DMS 273 (cell line): ENCODE measurements at regions not wholly inside any gene's neighbourhood (a gene's known extent, or its start where the extent isn't known, plus 50 kb on each side); places are given as distances from the start of the nearest gene placed in this dataset.
"Not testable (repeated sequence)": the region's sequence is repeated elsewhere in the genome, so short reads cannot be mapped to it uniquely, and the experiment has no call there.

Source experiments
- DNase-seq: peaks from one replicate; lab custom pipeline; 2025; ENCODE audit not compliant: unreplicated experiment; lab: John Stamatoyannopoulos, UW

DNA sequence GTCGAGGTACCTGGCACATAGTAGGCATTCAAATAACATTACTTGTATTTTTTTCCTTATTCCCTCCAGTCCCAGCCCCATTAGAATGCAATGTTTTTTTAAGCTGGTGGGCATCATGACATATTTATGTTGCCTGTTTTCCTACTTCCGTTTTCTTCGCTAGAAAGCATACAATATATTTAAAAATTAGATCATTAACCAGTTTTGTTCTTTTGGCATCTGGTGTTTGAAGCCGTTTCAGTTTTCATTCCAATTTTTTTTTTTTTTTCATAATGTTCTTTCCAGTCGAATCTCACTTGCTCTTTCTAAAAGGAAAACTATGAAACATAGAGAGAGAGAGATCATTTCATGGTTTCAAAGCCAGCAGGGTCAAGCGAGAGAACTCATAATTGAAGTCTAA lies 228.3 kb upstream of the C9orf72 start:
- no peak for DNase-seq

DNA sequence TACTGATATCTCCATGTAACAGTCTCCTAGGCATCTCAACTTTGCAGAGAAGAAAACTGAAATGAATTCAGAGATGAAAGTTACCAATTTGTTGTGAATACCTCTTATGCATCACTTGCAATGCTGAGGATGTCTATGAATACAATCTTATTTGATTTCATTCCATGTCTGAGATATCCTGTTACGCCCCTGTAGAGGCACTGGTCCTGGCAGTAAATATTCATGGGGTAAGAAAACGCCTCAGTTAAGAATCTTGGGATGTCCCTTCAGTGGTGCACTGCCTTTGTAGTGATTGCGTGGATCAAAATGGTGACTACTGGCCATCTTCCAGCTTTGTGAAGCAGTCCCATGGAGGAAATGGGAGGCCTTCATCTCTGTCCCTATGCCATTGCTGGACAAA lies 229.1 kb upstream of the C9orf72 start:
- no peak for DNase-seq

DNA sequence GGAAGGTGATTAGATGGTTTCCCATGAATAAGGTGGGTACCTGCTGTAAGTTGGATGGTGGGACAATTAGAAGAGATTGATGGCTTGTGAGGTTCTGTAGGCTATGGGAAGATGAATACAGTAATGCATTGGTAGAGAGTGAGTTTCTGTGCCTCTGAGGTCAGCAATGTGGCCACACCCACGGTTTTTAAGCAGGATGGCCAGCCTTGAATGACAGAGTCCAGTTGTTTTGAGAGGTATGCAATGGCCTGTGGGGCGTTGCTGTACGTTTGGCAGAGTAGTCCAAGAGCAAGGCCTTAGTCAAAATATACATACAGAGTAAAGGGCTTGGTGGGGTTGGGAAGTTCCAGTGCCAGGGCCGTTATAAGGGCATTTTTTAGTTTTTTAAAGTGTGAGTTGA lies 235.6 kb upstream of the C9orf72 start:
- DNase-seq: no peak

DNA sequence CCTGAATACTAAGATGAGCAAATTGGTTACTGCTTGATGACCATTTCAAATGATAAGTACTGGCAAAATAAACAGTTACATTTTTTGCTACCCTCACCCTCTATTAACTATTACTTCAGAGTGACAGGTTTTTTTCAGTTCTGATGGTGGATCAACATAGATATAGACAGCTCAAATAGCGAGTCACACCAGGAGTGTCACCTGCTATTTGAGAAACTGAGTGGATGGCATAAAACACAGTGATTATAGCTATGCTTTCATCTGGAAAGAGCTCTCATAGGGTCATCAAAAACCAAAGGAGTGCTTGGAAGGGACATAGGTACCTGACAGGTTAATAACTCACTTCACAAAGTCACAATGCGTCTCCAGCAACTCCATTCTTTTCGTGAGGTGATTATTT lies 244.5 kb upstream of the C9orf72 start:
- no peak for DNase-seq

DNA sequence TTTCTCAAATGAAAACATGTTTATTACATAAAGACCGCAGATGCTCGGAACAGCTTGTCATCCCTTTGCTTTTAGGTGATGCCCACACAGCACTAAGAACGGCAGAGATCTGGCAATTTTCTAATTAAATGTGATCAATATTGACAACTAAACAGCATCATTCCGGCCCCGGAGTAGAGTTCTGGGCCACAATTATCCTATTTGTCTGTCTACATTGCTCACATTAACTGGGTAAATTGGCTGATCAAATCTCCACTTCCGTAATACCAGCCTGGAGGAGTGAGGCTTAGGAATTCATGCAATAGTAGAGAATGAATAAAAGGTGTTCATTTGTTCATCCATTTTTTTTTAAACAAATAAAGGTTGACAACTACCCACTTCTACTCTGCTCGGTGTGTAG lies 245.1 kb upstream of the C9orf72 start:
- DNase-seq: no peak

DNA sequence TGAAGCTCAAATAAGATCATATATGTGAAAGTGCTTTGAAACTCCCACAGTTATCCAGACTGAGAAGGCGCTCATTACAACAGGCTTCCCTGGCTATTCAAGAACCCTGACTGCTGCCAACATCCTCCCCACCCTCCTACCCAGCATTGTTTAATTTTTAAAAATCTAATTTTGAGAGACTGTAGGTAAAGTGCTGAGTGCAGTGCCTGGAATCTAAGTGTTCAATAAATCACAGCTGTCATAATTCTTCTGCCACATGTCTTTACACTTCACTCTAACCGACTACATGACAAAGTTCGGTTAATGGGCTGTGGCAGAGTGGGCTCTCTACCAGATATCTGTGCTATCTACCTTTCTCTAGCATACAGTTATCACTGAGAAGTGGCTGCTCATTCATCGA lies 255.6 kb upstream of the C9orf72 start:
- DNase-seq: no peak

DNA sequence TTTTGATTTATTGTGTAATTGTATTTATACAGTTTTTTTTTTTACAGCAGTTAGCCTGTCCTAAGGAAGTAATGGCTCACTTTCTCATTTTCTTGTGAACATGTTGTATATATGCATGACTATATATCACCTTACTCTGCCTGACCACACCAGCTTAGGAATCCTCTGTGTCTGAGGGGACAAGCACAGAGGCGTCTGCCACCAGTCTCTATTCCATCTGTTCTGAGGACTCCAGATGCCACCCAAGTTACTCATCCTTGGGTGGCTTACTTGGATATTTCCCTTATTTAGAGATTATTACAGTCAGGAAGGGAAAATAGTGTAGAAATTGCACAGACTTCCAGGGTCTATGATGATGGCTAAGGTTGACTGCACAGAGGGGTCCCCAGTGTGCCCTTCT lies 256.3 kb upstream of the C9orf72 start:
- DNase-seq: no peak

DNA sequence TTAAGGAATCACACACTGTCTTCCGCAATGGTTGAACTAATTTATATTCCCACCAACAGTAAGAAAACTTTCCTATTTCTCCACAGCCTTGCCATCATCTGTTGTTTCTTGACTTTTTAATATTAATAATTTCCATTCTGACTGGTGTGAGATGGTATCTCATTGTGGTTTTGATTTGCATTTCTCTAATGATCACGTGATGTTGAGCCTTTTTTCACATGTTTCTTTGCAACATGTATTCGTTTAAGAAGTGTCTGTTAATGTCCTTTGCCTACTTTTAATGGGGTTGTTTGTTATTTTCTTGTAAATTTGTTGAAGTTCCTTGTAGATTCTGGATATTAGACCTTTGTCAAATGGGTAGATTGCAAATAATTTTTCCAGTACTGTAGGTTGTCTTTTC lies 258.8 kb upstream of the C9orf72 start:
- not testable (repeated sequence) for DNase-seq

DNA sequence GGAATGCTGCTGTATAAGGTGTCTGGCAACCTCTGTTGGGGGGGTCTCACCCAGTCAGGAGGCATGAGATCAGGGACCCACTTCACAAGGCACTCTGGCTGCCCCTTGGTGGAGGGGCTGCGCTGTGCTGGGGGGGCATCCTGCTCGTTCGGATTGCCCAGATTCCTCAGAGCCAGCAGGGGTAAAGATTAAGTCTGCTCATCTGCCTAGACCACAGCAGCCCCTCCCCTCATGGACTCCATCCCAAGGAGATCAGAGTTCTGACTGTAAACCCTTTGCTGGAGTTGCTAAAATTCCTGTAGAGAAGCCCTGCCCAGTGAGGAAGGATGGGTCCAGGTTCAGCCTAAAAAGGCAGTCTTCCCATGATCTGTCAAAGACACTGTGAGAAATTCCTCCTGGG lies 262.0 kb upstream of the C9orf72 start:
- no peak for DNase-seq

DNA sequence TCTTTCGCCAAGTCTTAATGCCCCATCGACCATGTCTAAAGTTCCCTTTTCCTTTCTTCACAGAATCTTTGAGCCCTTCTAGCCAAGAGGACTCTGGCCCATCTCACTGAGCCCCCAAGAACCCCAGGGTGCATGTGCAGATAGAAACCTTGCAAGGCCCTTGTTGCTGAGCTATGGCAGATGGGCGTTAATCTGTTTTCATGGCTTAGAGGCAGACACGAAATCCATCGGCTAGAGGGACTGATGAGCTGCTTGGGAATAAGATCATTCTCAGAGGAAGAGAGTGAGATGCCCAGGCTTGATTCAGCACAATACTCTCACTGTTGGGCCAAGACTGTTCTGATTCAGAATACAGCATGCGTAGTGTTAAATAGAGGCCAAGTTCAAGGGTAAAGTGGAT lies 262.5 kb upstream of the C9orf72 start:
- no peak for DNase-seq

DNA sequence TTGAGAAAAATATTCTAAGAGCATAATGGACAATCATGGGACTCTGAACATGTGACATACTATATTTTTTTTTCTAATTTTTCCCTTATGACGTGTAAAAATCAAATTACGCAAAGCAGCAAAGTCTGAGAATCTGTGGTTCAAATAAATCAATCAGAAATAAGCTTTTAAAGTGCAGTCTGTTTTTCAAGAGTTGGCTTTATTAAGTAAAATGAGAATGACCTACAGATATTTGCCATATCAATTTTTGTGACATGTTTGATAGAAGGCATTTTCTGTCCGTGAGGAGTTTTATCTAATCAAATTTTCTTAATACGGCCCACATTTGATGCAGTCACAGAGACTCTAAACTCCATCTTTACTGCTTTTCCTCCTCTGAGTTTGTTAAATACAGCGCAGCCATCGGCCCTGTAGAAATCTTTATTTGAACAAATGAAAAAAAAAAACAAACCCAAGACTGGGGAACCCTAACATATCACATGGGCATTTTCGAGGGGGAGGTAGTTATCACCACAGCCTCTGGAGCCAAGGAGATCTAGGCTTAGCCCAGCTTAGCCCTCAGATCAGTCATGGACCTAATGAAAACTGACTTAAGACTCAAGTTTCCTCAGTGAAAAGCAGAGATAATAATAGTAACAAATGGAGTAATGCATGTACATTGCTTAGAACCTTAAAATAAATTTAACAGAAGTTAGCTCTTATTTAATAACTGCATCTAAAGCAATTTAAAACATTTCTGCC lies 263.6 kb upstream of the C9orf72 start:
- DNase-seq: no peak

DNA sequence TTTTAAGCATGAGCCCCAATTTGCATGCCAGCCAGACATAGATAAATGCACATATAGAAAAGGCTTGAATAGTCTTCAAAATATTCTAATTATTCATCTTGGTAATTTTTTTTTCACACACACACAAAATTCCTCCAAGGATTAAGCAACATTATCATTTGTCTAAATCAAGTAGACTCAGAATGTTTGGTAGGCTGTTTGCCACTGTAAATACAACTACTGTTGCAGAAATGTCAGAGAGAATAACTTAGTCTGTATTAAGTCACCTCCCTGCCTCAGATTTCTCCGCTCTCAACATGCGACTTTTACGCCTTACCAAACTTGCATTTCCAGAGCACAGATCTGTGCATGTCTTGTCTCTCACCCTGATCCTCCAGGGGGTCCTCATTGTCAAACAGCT lies 265.6 kb upstream of the C9orf72 start:
- DNase-seq: no peak

DNA sequence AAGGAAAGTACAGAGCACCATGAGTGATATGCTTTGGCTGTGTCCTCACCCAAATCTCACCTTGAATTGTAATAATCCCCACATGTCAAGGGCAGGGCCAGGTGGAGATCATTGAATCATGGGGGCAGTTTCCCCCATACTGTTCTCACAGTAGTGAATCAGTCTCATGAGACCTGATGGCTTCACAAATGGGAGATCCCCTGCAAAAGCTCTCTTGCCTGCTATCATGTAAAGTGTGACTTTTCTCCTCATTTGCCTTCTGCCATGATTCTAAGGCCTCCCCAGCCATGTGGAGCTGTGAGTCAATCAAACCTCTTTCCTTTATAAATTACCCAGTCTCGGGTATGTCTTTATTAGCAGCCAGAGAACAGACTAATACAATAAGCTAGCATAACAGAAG lies 266.5 kb upstream of the C9orf72 start:
- DNase-seq: not testable (repeated sequence)

DNA sequence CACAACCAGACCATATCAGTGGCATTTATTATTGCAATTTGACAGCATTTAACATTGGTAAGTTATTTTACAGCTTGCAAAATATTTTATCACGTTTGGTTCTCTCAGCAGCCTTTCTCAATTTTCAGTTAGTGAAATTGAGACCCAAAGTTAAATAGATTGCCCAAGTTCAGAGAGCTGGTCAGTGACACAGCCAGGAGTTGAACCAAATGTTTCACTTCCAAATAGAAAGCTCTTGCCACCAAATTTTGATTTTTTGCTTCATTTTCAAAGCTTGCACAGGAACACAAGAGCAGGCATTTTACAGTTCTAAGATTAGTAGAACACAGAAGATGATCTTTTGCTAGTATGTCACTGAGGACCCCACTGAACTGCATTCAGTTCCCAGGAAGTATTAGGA lies 271.5 kb upstream of the C9orf72 start:
- no peak for DNase-seq

DNA sequence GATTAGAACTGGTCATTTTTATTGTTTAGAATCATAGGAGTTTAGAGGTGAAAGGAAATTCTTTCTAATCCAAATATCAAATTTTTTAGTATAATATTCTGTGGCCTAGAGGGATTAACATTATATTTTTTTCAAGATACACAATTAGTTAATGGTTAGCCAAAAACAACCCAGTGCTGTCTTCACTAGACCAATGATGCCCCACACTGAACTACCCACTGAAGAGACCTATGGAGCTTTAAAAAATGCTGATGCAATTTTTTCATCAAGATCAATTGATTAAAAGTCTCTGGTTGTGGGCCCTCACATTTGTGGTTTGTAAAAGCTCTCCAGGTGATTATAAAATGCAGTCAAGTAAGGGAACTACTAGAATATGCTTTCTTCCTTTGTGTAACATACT lies 274.1 kb upstream of the C9orf72 start:
- no peak for DNase-seq

DNA sequence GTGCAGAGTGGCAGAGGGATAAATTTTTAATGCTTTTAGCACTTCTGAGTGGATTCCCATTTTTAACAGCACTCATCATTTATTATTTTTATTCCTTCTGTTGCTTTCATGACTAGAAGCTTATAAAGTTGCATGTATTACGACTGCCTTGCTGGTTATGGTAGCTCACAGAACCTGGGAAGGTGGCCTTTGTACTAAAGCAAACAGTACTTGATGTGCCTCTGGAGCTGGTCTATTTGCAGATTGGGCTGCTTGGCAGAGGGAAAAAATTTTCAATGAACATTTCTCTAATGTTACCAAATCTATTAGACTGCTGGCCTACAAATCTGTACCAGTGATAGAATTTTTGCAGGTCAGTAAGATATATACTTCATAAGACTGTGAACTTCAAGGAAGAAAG lies 274.5 kb upstream of the C9orf72 start:
- DNase-seq: no peak

DNA sequence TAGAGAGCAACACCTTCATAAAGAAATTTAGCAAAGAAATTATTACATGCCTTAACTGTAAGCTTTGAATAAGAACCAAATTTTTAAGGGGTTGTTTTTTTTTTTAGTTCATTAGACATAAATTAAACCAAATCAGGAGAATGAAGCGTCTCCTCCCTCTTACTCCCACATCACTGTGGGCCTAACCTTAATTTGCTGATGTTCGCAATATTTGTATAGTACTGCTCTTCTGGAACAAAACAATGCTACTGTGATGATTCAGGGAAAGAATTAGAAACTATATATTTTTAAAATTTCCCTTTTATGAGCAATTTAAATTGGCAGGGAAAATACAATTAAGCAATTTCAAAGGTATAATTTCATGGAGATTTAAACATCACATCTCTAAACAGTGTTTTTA lies 275.0 kb upstream of the C9orf72 start:
- DNase-seq: no peak

DNA sequence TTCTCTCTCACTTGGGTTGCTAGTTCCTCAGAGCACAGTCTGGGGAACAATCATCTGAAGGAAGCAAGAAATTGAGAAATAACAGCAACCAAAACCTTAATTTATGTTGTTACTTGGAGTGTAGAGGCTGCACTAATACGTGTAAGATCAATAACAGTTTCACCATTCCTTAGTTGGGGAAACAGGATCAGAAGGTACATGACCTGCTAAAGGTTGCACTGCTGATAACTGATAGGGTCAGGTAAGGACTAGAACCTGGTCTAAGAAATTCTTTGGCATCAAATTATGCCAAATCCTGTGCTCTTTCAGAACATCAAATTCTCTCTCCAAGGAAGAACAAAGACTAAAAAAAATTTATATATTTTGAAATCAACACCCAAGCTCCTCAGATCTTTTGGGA lies 278.6 kb upstream of the C9orf72 start:
- no peak for DNase-seq

DNA sequence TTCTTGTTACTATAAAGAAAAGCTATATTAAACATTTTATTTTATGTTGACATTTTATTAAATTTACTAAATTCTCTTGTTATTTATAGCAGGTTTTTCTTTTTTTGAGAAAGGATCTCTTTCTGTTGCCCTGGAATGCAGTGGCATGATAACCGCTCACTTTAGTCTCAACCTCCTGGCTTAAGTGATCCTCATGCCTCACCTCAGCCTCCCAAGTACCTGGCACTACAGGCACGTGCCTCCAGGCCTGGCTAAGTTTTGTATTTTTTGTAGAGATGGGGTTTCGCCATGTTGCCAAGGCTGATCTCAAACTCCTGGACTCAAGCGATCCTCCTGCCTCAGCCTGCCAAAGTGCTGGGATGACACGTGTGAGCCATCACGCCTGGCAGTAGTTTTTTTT lies 280.2 kb upstream of the C9orf72 start:
- no peak for DNase-seq

DNA sequence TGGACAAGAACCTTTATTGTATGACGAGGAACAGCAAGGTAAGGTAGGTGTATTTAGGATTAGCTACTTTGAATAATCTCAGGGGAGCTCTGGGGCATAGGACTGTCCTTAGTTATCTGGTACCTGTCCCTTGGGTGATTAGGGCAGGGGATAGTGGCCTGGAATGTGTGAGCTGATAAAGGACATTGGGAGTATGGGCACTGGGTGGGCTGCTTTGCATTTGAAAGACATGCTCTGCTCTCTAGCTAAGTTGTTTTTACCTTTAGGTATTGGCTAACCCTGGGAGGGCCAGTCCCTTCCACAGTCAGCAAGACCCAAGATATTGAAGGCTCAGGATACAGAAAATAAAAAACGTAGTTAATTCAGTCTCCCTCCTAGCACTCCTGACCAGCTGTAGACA lies 282.8 kb upstream of the C9orf72 start:
- no peak for DNase-seq

DNA sequence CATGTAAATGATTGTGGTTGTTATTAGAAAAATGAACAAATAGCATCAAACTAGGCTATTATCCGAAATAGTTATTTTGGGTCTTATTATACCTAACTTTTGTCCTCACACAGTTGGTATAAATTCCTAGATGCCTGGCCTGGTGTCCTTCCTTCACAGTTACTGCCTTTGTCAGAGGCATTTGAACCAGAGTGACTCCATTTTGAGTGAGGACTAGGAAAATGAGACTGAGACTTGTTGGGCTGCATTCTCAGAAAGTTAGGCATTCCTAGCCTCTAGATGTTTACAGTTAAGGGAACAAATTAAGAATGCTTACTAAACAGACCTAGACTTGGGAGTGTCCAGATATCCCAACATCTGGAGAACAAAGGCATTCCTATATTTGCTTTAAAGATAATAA lies 283.5 kb upstream of the C9orf72 start:
- no peak for DNase-seq

DNA sequence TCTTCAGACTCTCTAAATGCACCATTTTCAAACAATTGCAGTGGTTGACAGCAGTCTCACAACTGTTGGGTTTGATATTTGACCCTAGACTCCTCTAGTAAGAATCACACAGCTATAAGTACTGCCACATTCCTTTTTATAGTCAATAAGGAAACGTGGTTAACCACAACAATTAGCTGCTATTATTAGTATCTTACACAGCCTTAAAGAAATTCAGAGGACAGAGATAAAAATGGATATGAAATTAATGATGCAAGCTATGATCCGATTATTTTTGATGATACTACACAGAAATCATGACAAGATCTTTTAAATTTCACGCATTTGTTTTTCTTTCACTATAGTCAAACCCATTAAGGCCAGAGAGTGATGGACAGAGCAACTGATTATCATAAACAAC lies 288.6 kb upstream of the C9orf72 start:
- DNase-seq: no peak

DNA sequence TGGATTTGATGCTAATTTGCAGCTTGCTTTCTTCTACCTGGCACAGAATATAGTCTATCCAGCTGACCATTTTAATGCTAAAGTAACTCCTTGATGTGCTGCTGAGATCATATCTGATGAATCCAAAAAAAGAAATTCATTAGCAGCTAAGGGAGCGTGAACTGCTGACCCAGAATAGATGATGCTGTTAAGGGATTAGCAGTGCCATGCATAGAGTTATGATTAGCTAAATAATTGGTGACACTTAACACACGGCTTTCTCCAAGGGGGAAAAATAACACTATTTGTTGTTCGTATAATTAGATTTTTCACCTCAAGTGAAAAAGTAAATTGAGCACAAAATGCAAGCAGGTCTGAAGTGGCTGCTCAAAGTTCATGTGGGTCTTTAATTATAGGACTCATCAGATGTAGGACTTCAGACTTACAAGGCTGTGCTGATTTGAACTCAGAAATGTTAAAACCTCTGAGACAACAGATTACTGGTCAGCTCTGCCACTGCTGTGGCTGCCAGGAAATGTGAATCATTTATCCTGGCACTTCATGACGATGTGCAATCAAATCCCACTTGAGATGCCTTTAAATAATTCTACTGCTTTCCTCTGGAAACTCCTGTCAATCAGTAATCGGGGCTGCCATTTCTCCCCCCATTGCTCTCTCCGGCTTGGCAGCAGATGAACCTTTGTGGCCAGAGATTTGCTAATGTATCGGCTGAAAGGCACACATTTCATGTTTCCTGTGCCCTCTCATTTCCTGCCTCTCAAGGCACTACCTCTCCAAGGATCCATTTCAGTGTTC lies 291.6 kb upstream of the C9orf72 start:
- DNase-seq: no peak
